Loucy (cell line): ENCODE measurements at regions not wholly inside any gene's neighbourhood (a gene's known extent, or its start where the extent isn't known, plus 50 kb on each side); places are given as distances from the start of the nearest gene placed in this dataset.

Experiments used
- EZH2phosphoT487 ChIP-seq: fragments of 200-600 bp; IDR thresholded peaks from 2 replicates; pipeline ENCODE4 v1.6.1; 2018; ENCODE audit warnings: antibody characterized with exemption, mild to moderate bottlenecking, moderate library complexity, borderline replicate concordance
- TF ChIP-seq, protein P1 (sequence below): fragments of 200-600 bp; sonication (generic); conservative IDR thresholded peaks from 2 replicates; pipeline ENCODE4 v1.5.1; 2014; ENCODE audit warnings: mild to moderate bottlenecking, antibody characterized with exemption, low read length

DNA sequence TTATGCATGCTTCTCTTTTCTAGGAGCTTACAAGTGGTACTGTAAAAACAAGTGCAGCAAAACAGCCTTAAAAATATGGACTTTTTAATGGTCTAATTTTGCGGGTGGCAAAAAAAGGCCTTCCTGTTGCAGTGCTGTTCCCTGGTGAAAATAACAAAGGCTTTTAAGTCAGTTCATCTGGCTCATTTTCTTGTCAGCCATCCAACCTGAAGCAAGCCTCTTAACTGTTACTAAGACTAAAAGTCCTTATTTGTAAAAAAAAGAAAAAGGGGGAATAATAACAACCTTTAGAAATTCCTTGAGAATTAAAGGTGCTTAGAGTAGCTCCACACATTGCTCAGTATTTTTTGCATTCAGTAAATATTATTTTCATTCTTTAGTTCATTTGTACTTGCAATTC is 200.5 kb upstream of the CHORDC1 start:
- TF ChIP-seq, protein P1, sequence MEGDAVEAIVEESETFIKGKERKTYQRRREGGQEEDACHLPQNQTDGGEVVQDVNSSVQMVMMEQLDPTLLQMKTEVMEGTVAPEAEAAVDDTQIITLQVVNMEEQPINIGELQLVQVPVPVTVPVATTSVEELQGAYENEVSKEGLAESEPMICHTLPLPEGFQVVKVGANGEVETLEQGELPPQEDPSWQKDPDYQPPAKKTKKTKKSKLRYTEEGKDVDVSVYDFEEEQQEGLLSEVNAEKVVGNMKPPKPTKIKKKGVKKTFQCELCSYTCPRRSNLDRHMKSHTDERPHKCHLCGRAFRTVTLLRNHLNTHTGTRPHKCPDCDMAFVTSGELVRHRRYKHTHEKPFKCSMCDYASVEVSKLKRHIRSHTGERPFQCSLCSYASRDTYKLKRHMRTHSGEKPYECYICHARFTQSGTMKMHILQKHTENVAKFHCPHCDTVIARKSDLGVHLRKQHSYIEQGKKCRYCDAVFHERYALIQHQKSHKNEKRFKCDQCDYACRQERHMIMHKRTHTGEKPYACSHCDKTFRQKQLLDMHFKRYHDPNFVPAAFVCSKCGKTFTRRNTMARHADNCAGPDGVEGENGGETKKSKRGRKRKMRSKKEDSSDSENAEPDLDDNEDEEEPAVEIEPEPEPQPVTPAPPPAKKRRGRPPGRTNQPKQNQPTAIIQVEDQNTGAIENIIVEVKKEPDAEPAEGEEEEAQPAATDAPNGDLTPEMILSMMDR: no peak
- TF ChIP-seq EZH2phosphoT487: no peak
